ENCODE measurements at regions not wholly inside any gene's neighbourhood (a gene's known extent, or its start where the extent isn't known, plus 50 kb on each side); places are given as distances from the start of the nearest gene placed in this dataset.

DNA sequence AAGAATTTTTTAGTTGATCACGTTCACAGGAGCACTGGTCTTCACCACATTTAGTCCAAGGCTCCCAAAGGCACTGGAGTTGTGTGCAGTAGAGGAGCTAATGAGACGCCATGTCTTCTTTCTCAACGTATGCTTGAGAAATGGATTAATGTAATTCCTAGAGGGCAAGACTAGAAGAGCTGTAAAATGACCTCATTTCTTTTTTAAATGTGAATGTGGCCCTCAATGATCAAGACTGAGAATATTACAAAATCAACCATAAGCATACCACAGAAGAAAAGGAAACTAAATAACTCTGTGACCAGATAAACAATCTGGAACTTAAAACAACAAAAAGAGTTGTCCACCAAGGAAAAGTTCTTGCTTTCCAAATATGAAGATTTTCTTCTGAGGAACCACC is 112.1 kb upstream of the THBS1 start:
- TF ChIP-seq, protein P1, sequence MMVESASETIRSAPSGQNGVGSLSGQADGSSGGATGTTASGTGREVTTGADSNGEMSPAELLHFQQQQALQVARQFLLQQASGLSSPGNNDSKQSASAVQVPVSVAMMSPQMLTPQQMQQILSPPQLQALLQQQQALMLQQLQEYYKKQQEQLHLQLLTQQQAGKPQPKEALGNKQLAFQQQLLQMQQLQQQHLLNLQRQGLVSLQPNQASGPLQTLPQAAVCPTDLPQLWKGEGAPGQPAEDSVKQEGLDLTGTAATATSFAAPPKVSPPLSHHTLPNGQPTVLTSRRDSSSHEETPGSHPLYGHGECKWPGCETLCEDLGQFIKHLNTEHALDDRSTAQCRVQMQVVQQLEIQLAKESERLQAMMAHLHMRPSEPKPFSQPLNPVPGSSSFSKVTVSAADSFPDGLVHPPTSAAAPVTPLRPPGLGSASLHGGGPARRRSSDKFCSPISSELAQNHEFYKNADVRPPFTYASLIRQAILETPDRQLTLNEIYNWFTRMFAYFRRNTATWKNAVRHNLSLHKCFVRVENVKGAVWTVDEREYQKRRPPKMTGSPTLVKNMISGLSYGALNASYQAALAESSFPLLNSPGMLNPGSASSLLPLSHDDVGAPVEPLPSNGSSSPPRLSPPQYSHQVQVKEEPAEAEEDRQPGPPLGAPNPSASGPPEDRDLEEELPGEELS (CRISPR knock-in tag; IDR thresholded peaks at IDR 0.05) = no peak
- TF ChIP-seq, protein P2, sequence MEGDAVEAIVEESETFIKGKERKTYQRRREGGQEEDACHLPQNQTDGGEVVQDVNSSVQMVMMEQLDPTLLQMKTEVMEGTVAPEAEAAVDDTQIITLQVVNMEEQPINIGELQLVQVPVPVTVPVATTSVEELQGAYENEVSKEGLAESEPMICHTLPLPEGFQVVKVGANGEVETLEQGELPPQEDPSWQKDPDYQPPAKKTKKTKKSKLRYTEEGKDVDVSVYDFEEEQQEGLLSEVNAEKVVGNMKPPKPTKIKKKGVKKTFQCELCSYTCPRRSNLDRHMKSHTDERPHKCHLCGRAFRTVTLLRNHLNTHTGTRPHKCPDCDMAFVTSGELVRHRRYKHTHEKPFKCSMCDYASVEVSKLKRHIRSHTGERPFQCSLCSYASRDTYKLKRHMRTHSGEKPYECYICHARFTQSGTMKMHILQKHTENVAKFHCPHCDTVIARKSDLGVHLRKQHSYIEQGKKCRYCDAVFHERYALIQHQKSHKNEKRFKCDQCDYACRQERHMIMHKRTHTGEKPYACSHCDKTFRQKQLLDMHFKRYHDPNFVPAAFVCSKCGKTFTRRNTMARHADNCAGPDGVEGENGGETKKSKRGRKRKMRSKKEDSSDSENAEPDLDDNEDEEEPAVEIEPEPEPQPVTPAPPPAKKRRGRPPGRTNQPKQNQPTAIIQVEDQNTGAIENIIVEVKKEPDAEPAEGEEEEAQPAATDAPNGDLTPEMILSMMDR (IDR thresholded peaks at IDR 0.05) = no peak
- TF ChIP-seq MYBL2 (CRISPR knock-in tag; IDR thresholded peaks at IDR 0.05) = no peak
- TF ChIP-seq ZNF317 (CRISPR knock-in tag; IDR thresholded peaks at IDR 0.05; ENCODE audit: borderline replicate concordance, low read depth) = no peak
- no peak for TF ChIP-seq NFYB (CRISPR knock-in tag; conservative IDR thresholded peaks at IDR 0.05; ENCODE audit: low read depth)
- TF ChIP-seq IRF2 (CRISPR knock-in tag; IDR thresholded peaks at IDR 0.05; ENCODE audit: borderline replicate concordance, low read depth) = no peak
- TF ChIP-seq, protein P3, sequence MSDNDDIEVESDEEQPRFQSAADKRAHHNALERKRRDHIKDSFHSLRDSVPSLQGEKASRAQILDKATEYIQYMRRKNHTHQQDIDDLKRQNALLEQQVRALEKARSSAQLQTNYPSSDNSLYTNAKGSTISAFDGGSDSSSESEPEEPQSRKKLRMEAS (CRISPR knock-in tag; IDR thresholded peaks at IDR 0.05) = no peak
